OCI-LY7 (cell line): ENCODE measurements at regions not wholly inside any gene's neighbourhood (a gene's known extent, or its start where the extent isn't known, plus 50 kb on each side); places are given as distances from the start of the nearest gene placed in this dataset.

Experiments used
- BruUV-seq: library from RNA; stranded (reverse); fragments of 400-500 nt; replicated peaks from 2 replicates; lab custom pipeline; 2021; lab: Mats Ljungman, UMichigan
- CTCF ChIA-PET: fragments of 300-600 bp; sonication (Branson Sonifier 250); formaldehyde crosslinking; loops from one replicate; lab custom pipeline; 2022; ENCODE audit warnings: antibody characterized with exemption; ENCODE audit not compliant: unreplicated experiment; lab: Charles Lee
- POLR2A ChIA-PET: fragments of 300-600 bp; sonication (Branson Sonifier 250); formaldehyde crosslinking; loops from one replicate; lab custom pipeline; 2022; ENCODE audit warnings: antibody characterized with exemption; lab: Charles Lee
- DNase-seq: peaks from one replicate; pipeline ENCODE4 v3.0.0-alpha.2; 2015; ENCODE audit warnings: low spot score
- H2AFZ ChIP-seq: fragments of 200-600 bp; sonication (generic), shearing (Covaris generic); 2 replicates; pipeline ENCODE4 v1.6.1; 2014; ENCODE audit warnings: mild to moderate bottlenecking, antibody characterized with exemption, low read length, moderate library complexity
- H3K27ac ChIP-seq: fragments of 200-600 bp; sonication (generic); 2 replicates; pipeline ENCODE4 v1.5.1; 2014; ENCODE audit warnings: mixed run types, low read depth, mild to moderate bottlenecking, moderate library complexity, low read length, inconsistent platforms; ENCODE audit not compliant: poor library complexity, severe bottlenecking
- H3K36me3 ChIP-seq: fragments of 200-600 bp; sonication (generic); 2 replicates; pipeline ENCODE4 v1.6.1; 2014; ENCODE audit warnings: mild to moderate bottlenecking, antibody characterized with exemption, low read length, moderate library complexity, mixed read lengths; ENCODE audit not compliant: insufficient read depth
- H3K4me1 ChIP-seq: fragments of 200-600 bp; sonication (generic); 2 replicates; pipeline ENCODE4 v1.5.1; 2014; ENCODE audit warnings: mild to moderate bottlenecking, low read length; ENCODE audit not compliant: insufficient read depth, poor library complexity, severe bottlenecking
- H3K4me2 ChIP-seq: fragments of 200-600 bp; sonication (generic); 2 replicates; pipeline ENCODE4 v1.6.1; 2014; ENCODE audit warnings: mild to moderate bottlenecking, low read length
- H3K4me3 ChIP-seq: fragments of 200-600 bp; sonication (generic); 2 replicates; pipeline ENCODE4 v1.5.1; 2014; ENCODE audit warnings: mild to moderate bottlenecking, low read depth, low read length; ENCODE audit not compliant: poor library complexity, severe bottlenecking
- H3K79me2 ChIP-seq: fragments of 200-600 bp; sonication (generic); 2 replicates; pipeline ENCODE4 v1.6.1; 2016; ENCODE audit warnings: low read depth, mild to moderate bottlenecking, low read length, moderate library complexity, mixed read lengths; ENCODE audit not compliant: insufficient read depth
- H3K9me2 ChIP-seq: fragments of 200-600 bp; sonication (generic); 2 replicates; pipeline ENCODE4 v1.6.1; 2016; ENCODE audit warnings: mild to moderate bottlenecking, low read length, mixed read lengths; ENCODE audit not compliant: insufficient read depth
- H3K9me3 ChIP-seq: fragments of 200-600 bp; sonication (generic); 2 replicates; pipeline ENCODE4 v1.6.1; 2014; ENCODE audit warnings: mild to moderate bottlenecking, mixed run types, low read length, mixed read lengths
- H4K20me1 ChIP-seq: fragments of 200-600 bp; sonication (generic); 2 replicates; pipeline ENCODE4 v1.6.1; 2014; ENCODE audit warnings: mild to moderate bottlenecking, antibody characterized with exemption, low read length, moderate library complexity, mixed read lengths; ENCODE audit not compliant: insufficient read depth
- EZH2phosphoT487 ChIP-seq: fragments of 200-600 bp; sonication (generic); IDR thresholded peaks from 2 replicates; pipeline ENCODE4 v1.6.1; 2018; ENCODE audit warnings: low read depth, borderline replicate concordance, mild to moderate bottlenecking, mixed run types, antibody characterized with exemption, low read length, moderate library complexity, mixed read lengths
- intact Hi-C: fragments of 100-400 bp; cut with micrococcal nuclease; formaldehyde crosslinking; loops from one replicate; pipeline ENCODE4 v1.10.0; 2022; ENCODE audit not compliant: unreplicated experiment
- TF ChIP-seq, protein P1 (sequence below): fragments of 200-600 bp; sonication (generic); conservative IDR thresholded peaks from 2 replicates; pipeline ENCODE4 v1.5.1; 2014; ENCODE audit warnings: mild to moderate bottlenecking, antibody characterized with exemption, low read length, moderate library complexity, mixed read lengths

DNA sequence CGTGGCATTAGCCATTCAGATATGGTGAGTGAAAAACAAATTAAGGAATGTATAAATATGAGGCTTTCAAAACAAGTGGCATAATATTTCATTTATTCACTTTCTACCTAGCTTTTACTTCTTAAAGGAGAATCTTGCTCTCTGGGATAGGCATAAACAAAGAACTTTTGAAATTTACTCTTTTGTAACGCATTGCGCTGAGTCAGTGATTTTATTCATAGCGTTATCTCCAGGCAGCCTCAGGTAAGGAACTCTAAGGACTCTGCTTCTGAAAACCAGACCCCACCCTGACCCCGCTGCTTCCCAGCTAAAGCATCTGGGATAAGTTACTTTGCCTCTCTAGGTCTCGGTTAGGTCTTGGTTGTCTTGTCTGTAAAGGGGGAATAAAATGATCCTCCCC, 234.7 kb downstream of the MYLK4 start:
- Histone ChIP-seq H3K79me2 (no peaks in the 10 kb centered on the region), H3K4me1 (no peaks in the 10 kb centered on the region), H3K9me2 (no peaks in the 10 kb centered on the region), H4K20me1 (no peaks in the 10 kb centered on the region), H2AFZ (no peak overlapping the region), H3K4me3 (no peak overlapping the region), H3K4me2 (no peak overlapping the region), H3K9me3 (no peaks in the 10 kb centered on the region), H3K36me3 (no peaks in the 10 kb centered on the region), H3K27ac (no peak overlapping the region)
- intact Hi-C loops, result no loop called here
- POLR2A ChIA-PET, result interaction anchor here (0.6 kb wide), 1 partner anchor 71 kb away, joined by 3 read pairs; no protein-coding TSS in a partner anchor
- CTCF ChIA-PET, result no interaction called here
- DNase-seq, result no peak
- BruUV-seq, result no TSS peak
- TF ChIP-seq, protein P1, sequence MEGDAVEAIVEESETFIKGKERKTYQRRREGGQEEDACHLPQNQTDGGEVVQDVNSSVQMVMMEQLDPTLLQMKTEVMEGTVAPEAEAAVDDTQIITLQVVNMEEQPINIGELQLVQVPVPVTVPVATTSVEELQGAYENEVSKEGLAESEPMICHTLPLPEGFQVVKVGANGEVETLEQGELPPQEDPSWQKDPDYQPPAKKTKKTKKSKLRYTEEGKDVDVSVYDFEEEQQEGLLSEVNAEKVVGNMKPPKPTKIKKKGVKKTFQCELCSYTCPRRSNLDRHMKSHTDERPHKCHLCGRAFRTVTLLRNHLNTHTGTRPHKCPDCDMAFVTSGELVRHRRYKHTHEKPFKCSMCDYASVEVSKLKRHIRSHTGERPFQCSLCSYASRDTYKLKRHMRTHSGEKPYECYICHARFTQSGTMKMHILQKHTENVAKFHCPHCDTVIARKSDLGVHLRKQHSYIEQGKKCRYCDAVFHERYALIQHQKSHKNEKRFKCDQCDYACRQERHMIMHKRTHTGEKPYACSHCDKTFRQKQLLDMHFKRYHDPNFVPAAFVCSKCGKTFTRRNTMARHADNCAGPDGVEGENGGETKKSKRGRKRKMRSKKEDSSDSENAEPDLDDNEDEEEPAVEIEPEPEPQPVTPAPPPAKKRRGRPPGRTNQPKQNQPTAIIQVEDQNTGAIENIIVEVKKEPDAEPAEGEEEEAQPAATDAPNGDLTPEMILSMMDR, result no peak

DNA sequence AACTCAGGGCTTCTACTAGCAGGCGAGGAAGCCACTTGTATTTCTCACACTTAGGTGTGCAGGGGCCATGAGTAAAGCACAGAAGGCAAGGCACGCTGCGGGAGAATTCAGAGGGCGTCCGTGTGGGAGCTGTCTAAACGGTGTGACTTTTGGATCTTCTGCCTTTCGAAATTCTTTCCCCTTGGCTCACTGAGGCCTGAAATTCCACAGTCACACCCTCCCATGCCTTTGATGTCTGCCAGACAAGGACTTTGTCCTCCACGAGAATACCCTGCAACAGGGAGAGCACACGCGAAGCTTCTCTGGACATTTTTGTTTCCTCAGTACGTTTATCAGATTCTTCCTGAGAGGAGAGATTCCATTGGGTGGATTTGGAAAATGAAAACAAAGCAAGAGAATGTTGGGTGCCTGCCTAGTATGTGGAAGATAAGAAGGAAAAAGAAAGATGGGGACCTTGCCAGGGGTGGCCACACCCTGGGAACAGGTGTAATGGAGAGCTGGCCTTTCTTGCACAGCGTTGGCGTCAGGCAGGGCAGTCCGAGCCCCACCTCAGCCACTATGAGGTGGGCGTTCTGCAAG, 235.7 kb downstream of the MYLK4 start:
- CTCF ChIA-PET, result no interaction called here
- no peaks in the 10 kb centered on the region for H4K20me1 ChIP-seq
- no peak overlapping the region for H3K4me2 ChIP-seq
- no peak overlapping the region for H2AFZ ChIP-seq
- POLR2A ChIA-PET, result no interaction called here
- DNase-seq, result no peak
- intact Hi-C loops, result no loop called here
- H3K9me3 ChIP-seq, result no peaks in the 10 kb centered on the region
- H3K36me3 ChIP-seq, result no peaks in the 10 kb centered on the region
- no peaks in the 10 kb centered on the region for H3K4me1 ChIP-seq
- H3K9me2 ChIP-seq, result no peaks in the 10 kb centered on the region
- TF ChIP-seq EZH2phosphoT487, result no peak
- TF ChIP-seq, protein P1, result no peak
- no TSS peak for BruUV-seq
- H3K79me2 ChIP-seq, result no peaks in the 10 kb centered on the region
- no peak overlapping the region for H3K27ac ChIP-seq
- H3K4me3 ChIP-seq, result no peak overlapping the region

DNA sequence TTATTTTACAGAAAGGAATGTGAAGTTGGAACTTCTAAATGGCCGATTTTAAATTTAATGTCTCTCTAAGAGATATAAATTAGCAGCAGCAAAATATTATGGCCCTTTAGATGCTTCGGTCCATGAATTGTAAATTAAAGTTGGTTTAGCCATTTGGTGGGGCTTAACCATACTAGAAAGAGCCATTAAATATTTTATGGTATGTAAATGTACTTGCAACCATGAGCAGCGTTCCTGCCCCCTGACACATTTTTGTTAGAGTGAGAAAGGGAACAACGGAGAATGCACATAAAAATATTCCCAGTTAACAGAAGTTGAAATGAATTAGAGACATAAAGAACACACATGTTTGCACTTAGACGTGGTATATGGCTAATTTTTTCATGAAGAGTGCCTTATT, 237.9 kb downstream of the MYLK4 start:
- Histone ChIP-seq H3K36me3 (no peaks in the 10 kb centered on the region), H3K9me3 (no peaks in the 10 kb centered on the region), H3K4me3 (no peak overlapping the region), H3K79me2 (no peaks in the 10 kb centered on the region), H3K27ac (no peak overlapping the region), H4K20me1 (no peaks in the 10 kb centered on the region), H3K4me2 (no peak overlapping the region), H2AFZ (no peak overlapping the region), H3K4me1 (no peaks in the 10 kb centered on the region), H3K9me2 (no peaks in the 10 kb centered on the region)
- ChIA-PET CTCF (no interaction called here), POLR2A (no interaction called here)
- no peak for TF ChIP-seq EZH2phosphoT487
- TF ChIP-seq, protein P1, result no peak
- intact Hi-C loops, result no loop called here
- no peak for DNase-seq
- no TSS peak for BruUV-seq
